Ovary (tissue), 3 donors: ENCODE measurements at regions not wholly inside any gene's neighbourhood (a gene's known extent, or its start where the extent isn't known, plus 50 kb on each side); places are given as distances from the start of the nearest gene placed in this dataset.

Experiments
- EP300 ChIP-seq: sonication (generic); formaldehyde crosslinking; IDR thresholded peaks from one replicate; pipeline ENCODE4 v1.6.1; 2017; ENCODE audit warnings: antibody characterized with exemption
- POLR2A ChIP-seq: fragments of 450-650 bp; IDR thresholded peaks from one replicate; pipeline ENCODE4 v1.6.1; 2017; ENCODE audit warnings: antibody characterized with exemption, mild to moderate bottlenecking, moderate library complexity
- TF ChIP-seq, protein P1 (sequence below), 3 donors: fragments of 450-650 bp in 2 of 3; fragments of 200-600 bp in 1 of 3; IDR thresholded peaks; one replicate each; pipeline versions ENCODE4 v1.5.1 to v1.8.0; 2016 to 2022; ENCODE audit warnings: antibody characterized with exemption in 3 of 3, mild to moderate bottlenecking in 1 of 3
- donor health status: DM: no; HTN: no; CAD: no.

DNA sequence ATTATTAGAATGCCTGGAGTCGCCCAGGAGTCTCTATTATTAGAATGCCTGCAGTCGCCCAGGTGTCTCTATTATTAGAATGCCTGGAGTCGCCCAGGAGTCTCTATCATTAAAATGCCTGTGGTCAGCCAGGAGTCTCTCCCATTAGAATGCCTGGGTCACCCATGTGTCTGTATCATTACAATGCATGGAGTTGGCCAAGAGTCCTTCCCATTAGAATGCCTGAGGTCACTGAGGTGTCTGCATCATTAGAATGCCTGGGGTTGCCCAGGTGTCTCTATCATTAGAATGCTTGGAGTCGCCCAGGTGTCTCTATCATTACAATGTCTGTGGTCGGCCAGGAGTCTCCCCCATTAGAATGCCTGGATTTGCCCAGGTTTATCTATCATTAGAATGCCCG lies 66.9 kb downstream of the RNF187 start:
- TF ChIP-seq, protein P1, sequence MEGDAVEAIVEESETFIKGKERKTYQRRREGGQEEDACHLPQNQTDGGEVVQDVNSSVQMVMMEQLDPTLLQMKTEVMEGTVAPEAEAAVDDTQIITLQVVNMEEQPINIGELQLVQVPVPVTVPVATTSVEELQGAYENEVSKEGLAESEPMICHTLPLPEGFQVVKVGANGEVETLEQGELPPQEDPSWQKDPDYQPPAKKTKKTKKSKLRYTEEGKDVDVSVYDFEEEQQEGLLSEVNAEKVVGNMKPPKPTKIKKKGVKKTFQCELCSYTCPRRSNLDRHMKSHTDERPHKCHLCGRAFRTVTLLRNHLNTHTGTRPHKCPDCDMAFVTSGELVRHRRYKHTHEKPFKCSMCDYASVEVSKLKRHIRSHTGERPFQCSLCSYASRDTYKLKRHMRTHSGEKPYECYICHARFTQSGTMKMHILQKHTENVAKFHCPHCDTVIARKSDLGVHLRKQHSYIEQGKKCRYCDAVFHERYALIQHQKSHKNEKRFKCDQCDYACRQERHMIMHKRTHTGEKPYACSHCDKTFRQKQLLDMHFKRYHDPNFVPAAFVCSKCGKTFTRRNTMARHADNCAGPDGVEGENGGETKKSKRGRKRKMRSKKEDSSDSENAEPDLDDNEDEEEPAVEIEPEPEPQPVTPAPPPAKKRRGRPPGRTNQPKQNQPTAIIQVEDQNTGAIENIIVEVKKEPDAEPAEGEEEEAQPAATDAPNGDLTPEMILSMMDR (IDR thresholded peaks at IDR 0.05) = no peak
- TF ChIP-seq POLR2A = no peak
- TF ChIP-seq EP300 = no peak
